Endodermal cell (in vitro differentiated cells): ENCODE measurements at regions not wholly inside any gene's neighbourhood (a gene's known extent, or its start where the extent isn't known, plus 50 kb on each side); places are given as distances from the start of the nearest gene placed in this dataset.

Source experiments
- DNase-seq: peaks from one replicate; pipeline ENCODE4 v3.0.0-alpha.2; 2017
- H3K27ac ChIP-seq: 2 replicates; pipeline ENCODE4 v1.5.1; 2013; ENCODE audit warnings: mild to moderate bottlenecking, low read depth, low read length, moderate library complexity
- H3K27me3 ChIP-seq: 2 replicates; pipeline ENCODE4 v1.6.1; 2013; ENCODE audit warnings: mild to moderate bottlenecking, low read length, moderate library complexity; ENCODE audit not compliant: insufficient read depth, control insufficient read depth, poor library complexity, severe bottlenecking
- H3K36me3 ChIP-seq: 2 replicates; pipeline ENCODE4 v1.7.0; 2013; ENCODE audit warnings: mild to moderate bottlenecking, low read length, moderate library complexity; ENCODE audit not compliant: control insufficient read depth, insufficient read depth
- H3K4me1 ChIP-seq: one replicate; pipeline ENCODE4 v1.7.0; 2013; ENCODE audit warnings: low read length; ENCODE audit not compliant: control insufficient read depth, insufficient read depth
- H3K4me3 ChIP-seq: 2 replicates; pipeline ENCODE4 v1.5.1; 2013; ENCODE audit warnings: mild to moderate bottlenecking, low read length, moderate library complexity
- H3K9ac ChIP-seq: 2 replicates; pipeline ENCODE4 v1.6.1; 2013; ENCODE audit warnings: mild to moderate bottlenecking, low read length, moderate library complexity; ENCODE audit not compliant: poor library complexity, severe bottlenecking; ENCODE audit errors: extremely low read depth
- H3K9me3 ChIP-seq: 2 replicates; pipeline ENCODE4 v1.6.1; 2013; ENCODE audit warnings: mild to moderate bottlenecking, low read length, moderate library complexity; ENCODE audit not compliant: control insufficient read depth
- H3K27ac Mint-ChIP-seq: 2 replicates; pipeline ENCODE4 v1.8.0; 2020; ENCODE audit warnings: mixed read lengths
- H3K27me3 Mint-ChIP-seq: 2 replicates; pipeline ENCODE4 v1.8.0; 2021; ENCODE audit warnings: mild to moderate bottlenecking, mixed read lengths; ENCODE audit not compliant: insufficient read depth
- H3K36me3 Mint-ChIP-seq: 2 replicates; pipeline ENCODE4 v1.8.0; 2020; ENCODE audit warnings: low read depth, mixed read lengths
- H3K4me1 Mint-ChIP-seq: 2 replicates; pipeline ENCODE4 v1.8.0; 2020; ENCODE audit warnings: mixed read lengths
- H3K4me3 Mint-ChIP-seq: 2 replicates; pipeline ENCODE4 v1.8.0; 2020; ENCODE audit warnings: mild to moderate bottlenecking, moderate library complexity, mixed read lengths
- H3K9me3 Mint-ChIP-seq: 2 replicates; pipeline ENCODE4 v1.8.0; 2020; ENCODE audit warnings: mild to moderate bottlenecking, mixed read lengths
- WGBS, 2 experiments: methylation state at CpG; one replicate each; pipeline versions ENCODE4 v1.1.5 to v1.1.7; 2013; ENCODE audit warnings: missing lambda C conversion rate in 2 of 2, mixed read lengths in 1 of 2; ENCODE audit not compliant: insufficient coverage in 1 of 2, insufficient read length in 1 of 2; 5-methylcytosine and 5-hydroxymethylcytosine counted together
- TF ChIP-seq, protein P1 (sequence below): fragments of 200-600 bp; sonication (generic); conservative IDR thresholded peaks from 2 replicates; pipeline ENCODE4 v1.5.0; 2021; ENCODE audit warnings: antibody characterized with exemption, mild to moderate bottlenecking

DNA sequence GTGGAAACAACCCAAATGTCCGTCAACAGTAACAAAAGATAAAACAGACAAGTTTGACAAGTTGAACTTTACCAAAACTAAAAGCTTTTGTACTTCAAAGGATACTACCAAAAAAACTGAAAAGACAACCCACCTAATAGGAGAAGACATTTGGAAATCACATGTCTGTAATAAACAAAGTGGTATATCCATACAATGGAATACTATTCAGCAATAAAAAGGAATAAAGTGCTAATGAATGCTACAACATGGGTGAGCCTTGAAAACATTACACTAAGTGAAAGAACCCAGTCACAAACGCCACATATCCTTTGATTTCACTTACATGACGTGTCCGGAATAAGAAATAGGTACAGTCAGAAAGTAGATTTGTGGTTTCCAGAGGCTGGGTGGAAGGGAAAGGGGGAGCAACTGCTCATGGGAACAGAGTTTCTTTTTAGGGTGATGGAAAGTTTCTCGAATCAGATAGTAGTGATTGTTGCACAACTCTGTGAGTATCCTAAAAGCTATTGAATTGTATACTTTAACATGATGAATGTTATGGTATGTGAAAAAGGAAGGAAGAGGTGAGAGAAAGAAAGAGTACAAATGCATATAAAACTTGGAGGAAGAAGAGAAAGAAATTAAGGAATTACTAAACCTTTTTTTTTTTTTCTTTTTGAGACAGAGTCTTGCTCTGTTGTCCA, 72.7 kb upstream of the ABHD2 start:
- no peak overlapping the region for H3K27ac ChIP-seq
- WGBS, 2 experiments = 93 to 94% methylated on average over 4 to 5 of the region's 5 CpGs

GRCh38 chr15:89016549-89017041, 71.7 kb upstream of the ABHD2 start:
- no peaks in the 10 kb centered on the region for H3K4me1 Mint-ChIP-seq
- TF ChIP-seq, protein P1, sequence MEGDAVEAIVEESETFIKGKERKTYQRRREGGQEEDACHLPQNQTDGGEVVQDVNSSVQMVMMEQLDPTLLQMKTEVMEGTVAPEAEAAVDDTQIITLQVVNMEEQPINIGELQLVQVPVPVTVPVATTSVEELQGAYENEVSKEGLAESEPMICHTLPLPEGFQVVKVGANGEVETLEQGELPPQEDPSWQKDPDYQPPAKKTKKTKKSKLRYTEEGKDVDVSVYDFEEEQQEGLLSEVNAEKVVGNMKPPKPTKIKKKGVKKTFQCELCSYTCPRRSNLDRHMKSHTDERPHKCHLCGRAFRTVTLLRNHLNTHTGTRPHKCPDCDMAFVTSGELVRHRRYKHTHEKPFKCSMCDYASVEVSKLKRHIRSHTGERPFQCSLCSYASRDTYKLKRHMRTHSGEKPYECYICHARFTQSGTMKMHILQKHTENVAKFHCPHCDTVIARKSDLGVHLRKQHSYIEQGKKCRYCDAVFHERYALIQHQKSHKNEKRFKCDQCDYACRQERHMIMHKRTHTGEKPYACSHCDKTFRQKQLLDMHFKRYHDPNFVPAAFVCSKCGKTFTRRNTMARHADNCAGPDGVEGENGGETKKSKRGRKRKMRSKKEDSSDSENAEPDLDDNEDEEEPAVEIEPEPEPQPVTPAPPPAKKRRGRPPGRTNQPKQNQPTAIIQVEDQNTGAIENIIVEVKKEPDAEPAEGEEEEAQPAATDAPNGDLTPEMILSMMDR = no peak
- peaks cover 18% of the 10 kb centered on the region for H3K9me3 Mint-ChIP-seq
- 90 to 93% methylated on average over 10 of the region's 10 CpGs for WGBS, 2 experiments
- H3K27ac Mint-ChIP-seq = no peak overlapping the region
- Histone ChIP-seq H3K9ac (no peak overlapping the region), H3K9me3 (peaks cover 8% of the 10 kb centered on the region), H3K4me3 (no peak overlapping the region), H3K36me3 (no peaks in the 10 kb centered on the region), H3K27ac (no peak overlapping the region), H3K4me1 (no peaks in the 10 kb centered on the region), H3K27me3 (peaks cover 15% of the 10 kb centered on the region)
- H3K27me3 Mint-ChIP-seq = peaks cover 42% of the 10 kb centered on the region
- DNase-seq = no peak
- H3K4me3 Mint-ChIP-seq = no peak overlapping the region
- H3K36me3 Mint-ChIP-seq = no peaks in the 10 kb centered on the region

More for the DNA sequence above, 72.7 kb upstream of the ABHD2 start:
- Mint-ChIP-seq H3K4me1 (no peaks in the 10 kb centered on the region), H3K27ac (no peak overlapping the region), H3K9me3 (peaks cover 18% of the 10 kb centered on the region), H3K27me3 (peaks cover 42% of the 10 kb centered on the region), H3K4me3 (no peak overlapping the region), H3K36me3 (no peaks in the 10 kb centered on the region)
- TF ChIP-seq, protein P1 = no peak
- Histone ChIP-seq H3K9me3 (peaks cover 8% of the 10 kb centered on the region), H3K27me3 (peaks cover 15% of the 10 kb centered on the region), H3K36me3 (no peaks in the 10 kb centered on the region), H3K9ac (no peak overlapping the region), H3K4me3 (no peak overlapping the region), H3K4me1 (no peaks in the 10 kb centered on the region)
- no peak for DNase-seq

GRCh38 chr15:89017370-89018066, 70.7 kb upstream of the ABHD2 start:
- peak; percentile 97 for DNase-seq
- H3K4me3 ChIP-seq = peak overlapping the region; percentile 62
- Mint-ChIP-seq H3K4me3 (peak overlapping the region; percentile 38), H3K9me3 (peaks cover 16% of the 10 kb centered on the region), H3K36me3 (no peaks in the 10 kb centered on the region), H3K27ac (no peak overlapping the region), H3K27me3 (peaks cover 42% of the 10 kb centered on the region), H3K4me1 (no peaks in the 10 kb centered on the region)
- H3K27me3 ChIP-seq = peaks cover 15% of the 10 kb centered on the region
- WGBS, 2 experiments = 15 to 18% methylated on average over 15 to 38 of the region's 38 CpGs
- H3K4me1 ChIP-seq = no peaks in the 10 kb centered on the region
- no peak overlapping the region for H3K9ac ChIP-seq
- TF ChIP-seq, protein P1 = peak; percentile 94
- H3K27ac ChIP-seq = no peak overlapping the region
- peaks cover 8% of the 10 kb centered on the region for H3K9me3 ChIP-seq
- H3K36me3 ChIP-seq = no peaks in the 10 kb centered on the region
